ENCODE measurements at regions not wholly inside any gene's neighbourhood (a gene's known extent, or its start where the extent isn't known, plus 50 kb on each side); places are given as distances from the start of the nearest gene placed in this dataset.

GRCh38 chr6:145257704-145258103 lies 477.6 kb downstream of the EPM2A start:
- Histone ChIP-seq H3K4me3 (ENCODE audit: low read length in 2 of 2) (no peak overlapping the region), H3K27ac (ENCODE audit: low read depth in 1 of 2, low read length in 1 of 2) (no peak overlapping the region), H3K27me3 (ENCODE audit: control insufficient read depth in 2 of 2, insufficient read depth in 1 of 2, low read length in 1 of 2) (no peaks in the 10 kb centered on the region), H3K4me1 (ENCODE audit: control insufficient read depth in 2 of 2, insufficient read depth in 2 of 2, low read length in 2 of 2) (no peaks in the 10 kb centered on the region), H3K9me3 (ENCODE audit: control insufficient read depth in 2 of 2, insufficient read depth in 1 of 2, low read length in 1 of 2) (no peaks in the 10 kb centered on the region), H3K36me3 (ENCODE audit: control insufficient read depth in 2 of 2, insufficient read depth in 2 of 2, low read length in 1 of 2) (no peaks in the 10 kb centered on the region)
- DNase-seq (ENCODE audit: low read depth in 6 of 9, low spot score in 9 of 9): no peak
- WGBS: 86% methylated on average over 1 of the region's 1 CpG

GRCh38 chr6:145258122-145258521 lies 477.2 kb downstream of the EPM2A start:
- WGBS: 83% methylated on average over 1 of the region's 1 CpG

GRCh38 chr6:145260484-145261175 lies 474.7 kb downstream of the EPM2A start:
- H3K27me3 ChIP-seq (ENCODE audit: control insufficient read depth in 2 of 2, insufficient read depth in 1 of 2, low read length in 1 of 2): no peaks in the 10 kb centered on the region
- no peaks in the 10 kb centered on the region for H3K9me3 ChIP-seq (ENCODE audit: control insufficient read depth in 2 of 2, insufficient read depth in 1 of 2, low read length in 1 of 2)
- H3K4me3 ChIP-seq (ENCODE audit: low read length in 2 of 2): no peak overlapping the region
- H3K4me1 ChIP-seq (ENCODE audit: control insufficient read depth in 2 of 2, insufficient read depth in 2 of 2, low read length in 2 of 2): no peaks in the 10 kb centered on the region
- H3K27ac ChIP-seq (ENCODE audit: low read depth in 1 of 2, low read length in 1 of 2): no peak overlapping the region
- H3K36me3 ChIP-seq (ENCODE audit: control insufficient read depth in 2 of 2, insufficient read depth in 2 of 2, low read length in 1 of 2): no peaks in the 10 kb centered on the region
- no peak for DNase-seq (ENCODE audit: low read depth in 6 of 9, low spot score in 9 of 9)
- WGBS: 98% methylated on average over 2 of the region's 2 CpGs

More at GRCh38 chr6:145258122-145258521, 477.2 kb downstream of the EPM2A start:
- H3K36me3 ChIP-seq (ENCODE audit: control insufficient read depth in 2 of 2, insufficient read depth in 2 of 2, low read length in 1 of 2): no peaks in the 10 kb centered on the region
- H3K4me1 ChIP-seq (ENCODE audit: control insufficient read depth in 2 of 2, insufficient read depth in 2 of 2, low read length in 2 of 2): no peaks in the 10 kb centered on the region
- no peak overlapping the region for H3K4me3 ChIP-seq (ENCODE audit: low read length in 2 of 2)
- no peak overlapping the region for H3K27ac ChIP-seq (ENCODE audit: low read depth in 1 of 2, low read length in 1 of 2)
- no peaks in the 10 kb centered on the region for H3K9me3 ChIP-seq (ENCODE audit: control insufficient read depth in 2 of 2, insufficient read depth in 1 of 2, low read length in 1 of 2)
- no peaks in the 10 kb centered on the region for H3K27me3 ChIP-seq (ENCODE audit: control insufficient read depth in 2 of 2, insufficient read depth in 1 of 2, low read length in 1 of 2)
- DNase-seq (ENCODE audit: low read depth in 6 of 9, low spot score in 9 of 9): no peak

GRCh38 chr6:145261758-145262157 lies 473.6 kb downstream of the EPM2A start:
- H3K4me3 ChIP-seq (ENCODE audit: low read length in 2 of 2): no peak overlapping the region
- no peaks in the 10 kb centered on the region for H3K27me3 ChIP-seq (ENCODE audit: control insufficient read depth in 2 of 2, insufficient read depth in 1 of 2, low read length in 1 of 2)
- H3K27ac ChIP-seq (ENCODE audit: low read depth in 1 of 2, low read length in 1 of 2): no peak overlapping the region
- no peaks in the 10 kb centered on the region for H3K9me3 ChIP-seq (ENCODE audit: control insufficient read depth in 2 of 2, insufficient read depth in 1 of 2, low read length in 1 of 2)
- no peaks in the 10 kb centered on the region for H3K36me3 ChIP-seq (ENCODE audit: control insufficient read depth in 2 of 2, insufficient read depth in 2 of 2, low read length in 1 of 2)
- DNase-seq (ENCODE audit: low read depth in 6 of 9, low spot score in 9 of 9): no peak
- 90% methylated on average over 2 of the region's 2 CpGs for WGBS
- no peaks in the 10 kb centered on the region for H3K4me1 ChIP-seq (ENCODE audit: control insufficient read depth in 2 of 2, insufficient read depth in 2 of 2, low read length in 2 of 2)

GRCh38 chr6:145262771-145263170 lies 472.5 kb downstream of the EPM2A start:
- DNase-seq (ENCODE audit: low read depth in 6 of 9, low spot score in 9 of 9): no peak
- no peaks in the 10 kb centered on the region for H3K27me3 ChIP-seq (ENCODE audit: control insufficient read depth in 2 of 2, insufficient read depth in 1 of 2, low read length in 1 of 2)
- no peaks in the 10 kb centered on the region for H3K9me3 ChIP-seq (ENCODE audit: control insufficient read depth in 2 of 2, insufficient read depth in 1 of 2, low read length in 1 of 2)
- no peaks in the 10 kb centered on the region for H3K36me3 ChIP-seq (ENCODE audit: control insufficient read depth in 2 of 2, insufficient read depth in 2 of 2, low read length in 1 of 2)
- H3K4me1 ChIP-seq (ENCODE audit: control insufficient read depth in 2 of 2, insufficient read depth in 2 of 2, low read length in 2 of 2): no peaks in the 10 kb centered on the region
- H3K27ac ChIP-seq (ENCODE audit: low read depth in 1 of 2, low read length in 1 of 2): no peak overlapping the region
- no peak overlapping the region for H3K4me3 ChIP-seq (ENCODE audit: low read length in 2 of 2)
- WGBS: 68% methylated on average over 1 of the region's 1 CpG

- Histone ChIP-seq H3K4me3 (ENCODE audit: low read length in 2 of 2) (no peak overlapping the region), H3K27ac (ENCODE audit: low read depth in 1 of 2, low read length in 1 of 2) (no peak overlapping the region), H3K27me3 (ENCODE audit: control insufficient read depth in 2 of 2, insufficient read depth in 1 of 2, low read length in 1 of 2) (no peaks in the 10 kb centered on the region), H3K4me1 (ENCODE audit: control insufficient read depth in 2 of 2, insufficient read depth in 2 of 2, low read length in 2 of 2) (no peaks in the 10 kb centered on the region), H3K36me3 (ENCODE audit: control insufficient read depth in 2 of 2, insufficient read depth in 2 of 2, low read length in 1 of 2) (no peaks in the 10 kb centered on the region), H3K9me3 (ENCODE audit: control insufficient read depth in 2 of 2, insufficient read depth in 1 of 2, low read length in 1 of 2) (no peaks in the 10 kb centered on the region)
- WGBS: 80% methylated on average over 5 of the region's 5 CpGs
- DNase-seq (ENCODE audit: low read depth in 6 of 9, low spot score in 9 of 9): no peak
Measured at GRCh38 chr6:145263778-145264211, 471.5 kb downstream of the EPM2A start.

- no peaks in the 10 kb centered on the region for H3K27me3 ChIP-seq (ENCODE audit: control insufficient read depth in 2 of 2, insufficient read depth in 1 of 2, low read length in 1 of 2)
- DNase-seq (ENCODE audit: low read depth in 6 of 9, low spot score in 9 of 9): no peak
- no peak overlapping the region for H3K27ac ChIP-seq (ENCODE audit: low read depth in 1 of 2, low read length in 1 of 2)
- H3K4me1 ChIP-seq (ENCODE audit: control insufficient read depth in 2 of 2, insufficient read depth in 2 of 2, low read length in 2 of 2): no peaks in the 10 kb centered on the region
- no peaks in the 10 kb centered on the region for H3K36me3 ChIP-seq (ENCODE audit: control insufficient read depth in 2 of 2, insufficient read depth in 2 of 2, low read length in 1 of 2)
- no peak overlapping the region for H3K4me3 ChIP-seq (ENCODE audit: low read length in 2 of 2)
- WGBS: 90% methylated on average over 6 of the region's 6 CpGs
- H3K9me3 ChIP-seq (ENCODE audit: control insufficient read depth in 2 of 2, insufficient read depth in 1 of 2, low read length in 1 of 2): no peaks in the 10 kb centered on the region
Measured at GRCh38 chr6:145266432-145267075, 468.8 kb downstream of the EPM2A start.

GRCh38 chr6:145267076-145267867 lies 468.0 kb downstream of the EPM2A start:
- WGBS: 91% methylated on average over 5 of the region's 5 CpGs

GRCh38 chr6:145270464-145270863 lies 464.9 kb downstream of the EPM2A start:
- H3K4me1 ChIP-seq (ENCODE audit: control insufficient read depth in 2 of 2, insufficient read depth in 2 of 2, low read length in 2 of 2): no peaks in the 10 kb centered on the region
- no peaks in the 10 kb centered on the region for H3K36me3 ChIP-seq (ENCODE audit: control insufficient read depth in 2 of 2, insufficient read depth in 2 of 2, low read length in 1 of 2)
- no peaks in the 10 kb centered on the region for H3K27me3 ChIP-seq (ENCODE audit: control insufficient read depth in 2 of 2, insufficient read depth in 1 of 2, low read length in 1 of 2)
- H3K9me3 ChIP-seq (ENCODE audit: control insufficient read depth in 2 of 2, insufficient read depth in 1 of 2, low read length in 1 of 2): no peaks in the 10 kb centered on the region
- H3K27ac ChIP-seq (ENCODE audit: low read depth in 1 of 2, low read length in 1 of 2): no peak overlapping the region
- H3K4me3 ChIP-seq (ENCODE audit: low read length in 2 of 2): no peak overlapping the region
- DNase-seq (ENCODE audit: low read depth in 6 of 9, low spot score in 9 of 9): no peak
- 88% methylated on average over 2 of the region's 2 CpGs for WGBS

More at GRCh38 chr6:145267076-145267867, 468.0 kb downstream of the EPM2A start:
- no peaks in the 10 kb centered on the region for H3K27me3 ChIP-seq (ENCODE audit: control insufficient read depth in 2 of 2, insufficient read depth in 1 of 2, low read length in 1 of 2)
- no peak for DNase-seq (ENCODE audit: low read depth in 6 of 9, low spot score in 9 of 9)
- H3K4me1 ChIP-seq (ENCODE audit: control insufficient read depth in 2 of 2, insufficient read depth in 2 of 2, low read length in 2 of 2): no peaks in the 10 kb centered on the region
- H3K36me3 ChIP-seq (ENCODE audit: control insufficient read depth in 2 of 2, insufficient read depth in 2 of 2, low read length in 1 of 2): no peaks in the 10 kb centered on the region
- no peak overlapping the region for H3K4me3 ChIP-seq (ENCODE audit: low read length in 2 of 2)
- H3K27ac ChIP-seq (ENCODE audit: low read depth in 1 of 2, low read length in 1 of 2): no peak overlapping the region
- H3K9me3 ChIP-seq (ENCODE audit: control insufficient read depth in 2 of 2, insufficient read depth in 1 of 2, low read length in 1 of 2): no peaks in the 10 kb centered on the region
